HuH-7.5 (cell line): ENCODE measurements at regions not wholly inside any gene's neighbourhood (a gene's known extent, or its start where the extent isn't known, plus 50 kb on each side); places are given as distances from the start of the nearest gene placed in this dataset.

Experiments used
- DNase-seq: peaks from one replicate; pipeline ENCODE4 v3.0.0; 2011; ENCODE audit warnings: low spot score

DNA sequence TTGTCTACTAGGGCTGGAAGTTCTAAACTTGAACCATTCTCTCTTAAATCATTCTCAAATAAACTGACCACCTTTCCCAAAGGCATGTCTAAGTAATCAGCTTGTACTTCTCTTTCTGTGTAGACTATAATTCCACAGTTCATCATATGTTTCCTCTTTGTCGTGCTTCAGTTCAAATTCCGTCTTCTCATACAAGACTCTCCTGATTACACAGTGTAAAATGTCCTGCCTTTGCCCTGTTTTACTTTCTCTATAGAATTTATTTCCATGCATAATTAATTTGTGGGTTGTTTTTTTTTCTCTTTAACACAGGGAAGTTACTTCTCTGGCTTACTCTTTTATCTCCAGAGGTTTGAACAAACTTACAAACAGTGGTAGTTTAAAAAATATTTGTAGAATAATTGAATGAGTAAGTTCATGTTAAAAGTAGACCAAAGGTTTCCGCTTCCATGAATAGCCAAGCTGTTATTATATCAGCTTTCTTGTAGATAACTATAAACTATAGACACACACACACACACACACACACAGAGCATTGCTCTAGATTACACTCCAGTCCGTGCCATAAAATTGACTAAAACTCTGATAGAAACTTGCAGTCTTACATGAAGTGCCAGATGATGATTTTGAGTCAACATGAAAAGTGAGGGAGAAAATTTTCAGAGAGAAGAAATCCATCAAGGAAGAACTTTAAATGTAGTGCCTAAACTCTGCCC, 119.0 kb downstream of the SUCNR1 start:
- no peak for DNase-seq

DNA sequence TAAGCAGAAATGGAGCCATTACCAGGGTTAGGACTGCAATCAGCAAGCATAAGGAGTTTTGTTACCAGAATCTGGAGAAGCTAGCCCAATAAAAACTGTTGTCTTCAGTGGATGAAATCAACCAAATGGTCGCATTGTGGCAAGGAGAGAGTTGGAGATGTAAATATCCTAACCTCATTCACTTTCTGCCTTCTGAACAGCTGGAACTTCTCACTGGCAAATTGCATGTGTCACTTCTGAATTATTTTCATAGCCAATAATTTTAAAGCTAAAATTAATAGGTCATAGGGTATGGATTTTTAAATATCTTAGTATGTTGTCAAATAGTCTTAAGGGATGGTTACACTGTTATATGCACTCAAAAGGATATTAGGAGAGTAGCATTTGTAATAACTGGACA, 121.6 kb downstream of the SUCNR1 start:
- DNase-seq, result no peak

DNA sequence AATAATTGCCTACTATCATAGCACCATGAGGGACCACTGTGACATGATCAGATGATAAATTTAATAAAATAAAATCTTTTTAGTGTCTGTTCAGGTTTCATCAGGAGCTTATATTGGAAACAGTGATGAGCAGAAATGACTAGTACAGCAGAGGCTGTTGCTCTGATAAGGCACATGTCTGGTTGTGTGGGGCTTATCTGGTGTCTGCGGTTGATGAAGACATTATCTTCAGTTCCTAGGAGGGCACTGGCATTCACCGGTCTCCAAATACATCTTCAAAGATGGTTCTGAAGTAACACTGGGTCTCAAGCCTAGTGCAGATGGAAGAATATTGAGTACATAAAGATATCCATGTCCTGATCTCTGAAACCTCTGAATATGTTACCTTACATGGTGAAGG, 125.3 kb downstream of the SUCNR1 start:
- no peak for DNase-seq

DNA sequence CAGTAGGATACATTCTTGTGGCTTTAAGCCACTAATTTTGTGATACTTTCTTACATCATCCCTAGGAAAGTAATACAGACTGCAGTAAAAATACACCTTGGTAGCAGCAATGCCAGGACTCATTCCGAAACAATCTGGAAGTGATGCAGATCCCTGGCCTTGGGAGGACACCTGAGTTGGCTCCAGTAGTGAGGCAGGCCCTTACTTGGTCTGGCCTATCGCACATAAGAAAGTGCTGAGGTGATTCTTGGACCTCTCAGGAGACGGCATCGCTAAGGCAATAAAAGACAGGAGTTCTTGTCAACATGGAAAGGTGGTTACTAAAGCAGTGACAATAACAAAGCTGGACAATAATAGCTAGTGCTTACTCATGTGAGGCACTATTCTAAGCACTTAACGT, 126.5 kb downstream of the SUCNR1 start:
- no peak for DNase-seq

DNA sequence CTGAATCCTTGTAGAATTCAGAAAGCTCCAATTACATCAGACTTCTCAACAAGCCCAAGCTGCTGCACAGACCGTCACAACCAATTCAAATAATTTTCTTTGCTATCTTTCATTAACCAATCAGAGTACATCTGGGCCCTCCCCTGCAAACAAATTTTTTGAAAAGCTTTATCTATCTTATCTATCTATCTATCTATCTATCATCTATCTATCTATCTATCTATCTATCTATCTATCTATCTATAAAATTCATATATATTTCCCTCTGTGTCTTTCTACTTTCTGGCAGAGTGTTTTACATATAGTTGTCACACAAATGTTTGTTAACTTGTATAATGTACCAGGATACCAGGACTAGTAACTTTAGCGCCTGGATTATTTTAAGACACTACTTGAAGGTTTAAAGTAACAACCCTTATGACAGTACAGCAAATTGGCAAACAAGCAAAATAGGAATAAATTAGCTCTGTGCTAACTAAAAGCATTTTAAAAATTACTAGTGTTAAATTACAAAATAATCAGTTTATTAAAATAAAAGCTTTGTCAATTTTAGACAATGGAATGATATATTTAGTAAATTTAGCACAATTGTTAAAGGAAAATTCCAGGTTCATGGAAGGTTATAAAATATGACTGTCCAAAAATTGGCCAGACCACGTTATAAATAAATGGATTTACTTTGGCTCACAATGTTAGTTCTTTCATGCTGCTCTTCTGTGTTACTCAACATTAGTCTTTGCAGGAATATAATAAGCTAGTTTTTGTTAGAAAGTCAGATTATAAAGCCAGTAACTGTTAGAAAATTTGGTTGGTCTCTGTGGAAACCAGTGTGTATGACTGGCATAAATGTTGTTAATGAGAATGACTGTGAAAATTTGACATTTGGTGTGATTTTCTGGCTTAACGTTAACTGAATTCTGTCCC, 138.6 kb downstream of the SUCNR1 start:
- no peak for DNase-seq

DNA sequence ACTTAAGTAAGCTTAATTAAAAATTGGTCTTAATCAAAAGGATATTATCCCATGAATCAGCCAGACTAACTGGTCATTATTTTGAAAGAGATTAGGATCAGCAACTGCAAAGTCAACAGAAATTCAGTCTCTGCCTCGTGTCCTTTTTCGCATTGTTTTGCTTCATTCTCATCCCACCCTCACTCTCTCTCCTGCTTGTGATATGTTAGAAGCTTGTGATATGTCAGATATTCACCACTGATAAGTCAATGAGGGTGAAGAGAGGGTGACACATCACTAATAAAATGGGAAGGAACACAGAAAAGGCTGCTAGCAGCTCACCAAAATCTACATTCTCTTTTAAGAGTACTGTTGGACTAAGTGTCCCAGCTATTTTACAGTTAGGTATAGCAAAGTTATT, 146.1 kb downstream of the SUCNR1 start:
- DNase-seq, result no peak

DNA sequence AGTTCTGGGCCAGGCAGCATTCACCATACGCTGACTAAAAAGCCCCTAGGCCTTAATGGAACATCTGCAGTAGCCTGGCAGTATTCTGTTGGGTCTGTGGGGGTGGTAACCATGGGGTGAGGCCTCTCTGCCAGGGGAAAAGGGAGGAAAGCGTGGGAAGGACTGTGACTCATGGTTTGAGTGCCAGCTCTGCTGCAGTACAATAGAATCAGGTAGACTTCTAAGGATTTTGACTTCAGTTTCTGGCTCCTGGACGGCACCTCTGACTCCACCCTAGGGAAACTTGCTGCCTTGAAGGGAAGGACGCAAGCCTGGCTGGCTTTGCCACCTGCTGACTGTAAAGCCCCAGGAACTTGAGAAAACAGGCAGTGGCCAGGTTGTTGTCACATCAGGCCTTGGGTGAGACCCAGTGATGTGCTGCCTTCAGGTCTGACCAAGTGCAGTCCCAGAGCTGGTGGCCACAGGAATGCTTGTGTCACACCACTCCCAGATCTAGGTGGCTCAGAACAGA, 148.6 kb downstream of the SUCNR1 start:
- no peak for DNase-seq

DNA sequence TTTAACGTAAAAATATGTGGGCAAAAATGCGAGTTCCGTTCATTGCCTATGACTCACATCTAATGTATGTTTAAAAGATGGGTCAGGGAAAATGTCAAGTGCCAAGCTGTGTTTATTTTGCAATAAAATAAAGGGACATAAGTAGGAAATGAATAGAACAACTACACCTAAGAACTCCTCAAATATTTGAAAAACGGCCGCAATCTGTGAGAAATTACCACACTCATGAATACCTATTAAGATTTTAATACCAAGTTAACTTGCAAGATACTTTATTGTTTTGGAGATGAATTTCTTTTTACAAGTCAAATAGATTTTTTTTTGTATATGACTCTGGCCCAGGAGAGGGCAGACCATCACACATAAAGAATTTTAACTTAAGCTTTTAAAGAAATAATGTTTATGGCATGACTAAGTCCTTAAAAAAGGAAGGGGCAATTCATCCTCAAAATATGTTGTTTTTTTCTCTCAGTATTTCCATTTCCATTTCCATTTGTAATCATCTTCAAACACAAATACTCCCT, 152.7 kb downstream of the SUCNR1 start:
- DNase-seq, result no peak

DNA sequence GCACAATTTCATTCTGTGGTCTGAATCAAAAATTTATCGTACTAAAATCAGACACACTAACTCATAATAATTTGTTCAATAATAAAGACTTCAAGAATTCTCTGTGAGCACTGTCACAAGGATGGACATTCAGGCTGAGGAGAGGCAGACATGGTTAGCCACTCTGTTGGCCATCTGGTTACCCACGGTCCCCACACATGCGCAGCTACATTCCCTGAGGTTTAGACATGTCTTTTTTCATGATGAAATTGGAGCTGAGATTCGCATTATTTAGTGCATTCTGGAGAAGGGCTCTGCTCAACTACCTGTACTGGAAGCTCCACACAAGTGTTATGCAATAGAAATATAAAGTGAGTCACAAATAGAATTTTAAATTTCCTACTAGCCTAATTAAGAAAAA, 156.9 kb downstream of the SUCNR1 start:
- DNase-seq, result no peak

DNA sequence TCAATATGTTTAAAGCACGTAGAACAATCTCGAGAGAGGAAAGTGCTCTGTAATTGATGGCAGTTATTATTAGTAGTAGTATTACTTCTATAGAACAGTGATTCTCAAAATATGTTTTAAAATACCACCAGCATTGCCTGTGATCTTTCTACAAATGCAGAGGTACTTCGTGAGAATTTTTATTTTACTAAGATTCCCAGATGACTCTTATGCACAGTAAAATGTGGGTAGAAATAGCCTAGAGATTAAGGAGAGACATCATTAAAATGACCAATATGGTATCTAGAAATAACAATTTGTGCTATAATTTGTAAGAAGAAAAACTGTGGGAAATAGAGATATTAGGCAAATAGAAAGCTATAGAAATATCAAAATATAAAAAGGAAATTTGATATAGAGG, 157.9 kb downstream of the SUCNR1 start:
- DNase-seq, result no peak

DNA sequence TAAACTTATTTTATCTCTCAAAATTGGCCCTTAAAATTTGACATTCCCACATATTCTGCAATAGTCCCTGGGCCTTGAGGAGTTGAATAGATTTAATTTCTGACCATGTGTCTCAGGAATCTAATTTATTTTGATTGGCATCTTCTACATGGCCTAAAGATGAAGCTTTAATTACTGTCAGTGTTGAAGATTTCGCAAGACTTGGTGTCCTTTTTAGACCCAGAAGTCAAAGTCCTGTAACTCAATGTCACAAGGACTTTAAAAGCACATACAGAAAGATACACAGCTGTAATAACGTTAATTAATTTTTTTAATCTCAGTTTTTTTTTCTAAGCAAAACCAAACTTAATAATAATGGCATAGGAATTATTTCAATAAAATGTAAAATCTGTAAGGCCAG, 163.9 kb downstream of the SUCNR1 start:
- DNase-seq, result no peak

DNA sequence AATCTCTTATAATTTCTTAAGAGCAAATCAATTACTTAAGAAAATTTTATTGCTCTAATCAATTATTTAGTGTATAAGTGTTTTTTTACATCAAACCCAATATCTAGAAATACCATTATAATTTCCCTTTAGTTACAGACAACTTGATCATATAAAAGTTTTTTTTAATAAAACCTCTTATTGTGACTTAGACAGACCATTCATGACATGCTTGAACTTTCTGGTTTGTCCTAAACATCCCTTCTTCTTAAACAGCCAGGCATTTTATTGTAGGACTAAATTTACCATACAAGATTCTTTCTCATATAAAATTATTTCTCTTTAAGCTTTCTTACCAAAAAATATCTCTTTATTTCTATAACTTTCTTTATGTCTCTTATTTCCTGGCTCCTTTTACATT, 164.5 kb downstream of the SUCNR1 start:
- DNase-seq, result no peak

DNA sequence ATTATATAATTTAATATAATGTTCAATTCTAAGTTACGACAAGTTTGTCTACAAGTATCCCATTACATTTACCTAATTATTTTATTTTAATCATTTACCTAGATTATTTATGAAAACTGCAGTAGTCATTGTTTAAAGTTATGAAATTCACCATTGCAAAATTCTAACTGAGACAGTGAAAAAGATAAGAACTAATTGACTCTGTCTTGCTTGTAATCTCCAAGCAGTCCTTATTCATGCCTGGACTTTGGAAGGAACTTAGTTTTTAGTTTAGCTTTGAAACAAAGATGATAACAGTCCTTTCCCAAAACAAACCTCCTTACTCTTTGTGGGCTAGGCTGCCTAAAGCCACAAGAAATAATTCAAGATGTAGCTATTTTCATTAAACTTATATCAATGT, 165.0 kb downstream of the SUCNR1 start:
- DNase-seq, result no peak

DNA sequence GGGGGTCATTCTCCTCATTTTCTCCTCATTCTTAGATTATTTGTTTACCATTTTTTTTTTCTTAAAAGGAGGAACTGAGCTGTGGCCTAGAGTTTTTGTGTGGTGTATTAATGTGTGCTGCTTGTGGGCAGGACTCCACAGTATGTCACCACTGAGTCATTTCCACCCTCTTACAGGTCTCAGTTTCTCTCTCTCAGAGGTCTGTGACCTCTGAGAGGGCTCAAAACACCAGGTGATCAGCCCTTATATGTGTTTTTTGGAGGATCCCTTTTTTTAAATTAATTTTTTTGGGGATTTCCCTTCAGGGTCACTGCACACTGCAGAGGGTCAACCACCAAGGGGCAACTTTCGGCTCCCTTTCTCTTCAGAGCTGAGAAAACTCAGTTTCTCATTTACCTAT, 166.4 kb downstream of the SUCNR1 start:
- DNase-seq, result no peak

DNA sequence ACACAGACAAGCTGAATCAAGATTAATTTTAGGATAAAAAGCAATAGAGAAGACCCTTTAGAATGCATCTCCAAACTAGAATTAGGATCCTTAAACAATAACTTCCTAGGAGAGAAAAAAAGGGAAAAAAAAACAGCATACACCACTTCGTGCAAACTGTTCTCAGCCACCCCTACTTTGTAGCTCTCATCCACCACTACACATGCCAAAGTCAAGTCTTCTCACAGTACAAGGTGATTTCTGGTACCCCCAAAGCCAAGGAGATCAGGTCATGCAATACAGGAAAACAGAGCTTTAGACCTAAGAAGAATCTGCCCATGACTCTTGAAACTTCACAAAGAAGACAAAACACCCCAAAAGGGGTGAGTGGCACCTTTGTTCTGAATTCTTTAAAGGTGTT, 166.9 kb downstream of the SUCNR1 start:
- DNase-seq, result no peak

DNA sequence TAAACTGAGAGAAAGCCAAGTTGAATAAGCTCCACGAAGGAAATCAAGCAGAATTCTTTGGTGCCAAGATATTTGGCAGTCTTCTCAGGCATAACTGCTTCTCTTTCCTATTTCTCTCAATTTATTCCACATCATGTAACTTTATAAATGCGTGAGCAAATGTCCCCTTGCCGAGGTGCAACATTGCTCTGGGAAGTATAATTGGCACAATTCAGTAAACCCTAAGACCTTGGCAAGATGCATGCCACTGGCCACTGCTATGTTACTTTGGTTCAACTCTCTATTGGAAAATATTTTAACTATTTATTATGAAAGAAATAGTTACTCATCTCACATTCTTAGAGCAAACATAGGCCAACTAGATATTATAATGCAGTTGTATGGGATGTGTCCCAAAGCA, 170.2 kb downstream of the SUCNR1 start:
- no peak for DNase-seq

DNA sequence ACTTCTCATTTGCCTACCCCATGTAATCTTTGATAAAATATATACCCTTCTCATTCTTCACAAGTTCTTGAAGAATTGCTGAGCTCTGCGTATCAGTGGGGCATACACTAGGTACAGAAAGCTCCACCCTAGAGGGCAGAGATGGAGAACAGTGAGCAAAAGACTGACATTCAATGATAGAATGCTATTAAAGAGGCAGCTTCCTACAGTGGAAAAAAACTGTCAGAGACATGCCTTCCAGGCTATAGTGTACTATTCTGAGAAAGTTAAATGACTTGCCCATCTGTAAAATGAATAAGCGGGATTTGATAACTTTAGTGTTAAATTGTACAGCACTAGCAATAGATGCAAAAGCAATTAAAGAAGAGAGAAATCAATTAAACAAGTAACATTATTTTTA, 172.8 kb downstream of the SUCNR1 start:
- DNase-seq, result no peak

DNA sequence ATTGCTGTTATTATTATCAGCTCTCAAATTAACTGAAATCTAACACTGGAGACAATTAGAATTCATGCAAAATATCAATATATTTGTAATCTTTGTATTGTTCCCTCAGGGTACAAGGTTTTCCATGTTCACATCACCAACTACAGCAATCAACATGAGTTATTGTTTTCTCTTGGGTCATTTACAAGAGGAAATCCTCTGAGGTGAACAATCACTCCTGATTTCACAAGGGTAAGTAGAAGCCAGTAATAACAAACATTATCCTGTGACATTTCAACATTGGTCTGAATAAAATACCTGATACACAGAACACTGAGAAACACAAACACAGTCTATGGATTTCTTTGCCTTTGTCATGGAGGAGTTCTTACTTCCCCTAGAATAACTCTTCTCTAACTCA, 174.0 kb downstream of the SUCNR1 start:
- DNase-seq, result no peak

DNA sequence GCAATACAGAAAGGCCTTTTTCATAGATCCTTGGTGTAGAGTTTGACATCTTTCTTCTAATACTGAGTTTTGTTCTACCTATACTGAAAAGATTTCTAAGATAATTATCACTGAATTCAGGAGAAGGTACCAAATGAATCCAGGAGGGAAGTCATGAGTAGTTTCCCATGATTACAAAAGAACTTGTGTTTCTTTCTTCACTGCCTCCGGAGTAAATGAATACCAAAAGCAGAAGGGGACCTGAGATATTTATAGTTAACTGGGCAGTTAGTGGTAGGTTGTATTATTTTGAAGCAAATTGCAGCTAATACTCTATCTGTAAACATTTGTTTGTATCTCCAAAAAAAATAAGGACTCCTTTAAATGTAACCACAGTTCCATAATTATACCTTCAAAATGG, 175.4 kb downstream of the SUCNR1 start:
- DNase-seq, result no peak

DNA sequence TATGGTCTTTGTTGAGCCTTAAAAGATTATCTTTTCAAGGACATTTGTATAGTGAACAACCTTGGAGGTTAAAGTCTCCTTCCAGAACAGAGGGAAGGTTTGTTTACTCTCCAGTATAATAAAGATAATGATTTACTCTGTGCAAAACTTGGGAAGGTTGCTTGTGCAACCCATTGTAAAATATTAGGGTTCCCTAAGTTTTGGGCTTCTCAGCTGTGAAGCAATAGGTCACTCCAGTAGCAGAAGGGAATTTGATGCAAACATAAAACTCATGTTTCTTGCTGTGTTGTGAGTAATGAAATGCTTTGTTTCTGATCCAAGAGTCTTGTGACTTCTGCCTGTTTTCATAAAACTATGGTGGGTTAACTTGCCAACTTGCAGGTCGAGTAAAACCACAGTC, 177.5 kb downstream of the SUCNR1 start:
- no peak for DNase-seq

DNA sequence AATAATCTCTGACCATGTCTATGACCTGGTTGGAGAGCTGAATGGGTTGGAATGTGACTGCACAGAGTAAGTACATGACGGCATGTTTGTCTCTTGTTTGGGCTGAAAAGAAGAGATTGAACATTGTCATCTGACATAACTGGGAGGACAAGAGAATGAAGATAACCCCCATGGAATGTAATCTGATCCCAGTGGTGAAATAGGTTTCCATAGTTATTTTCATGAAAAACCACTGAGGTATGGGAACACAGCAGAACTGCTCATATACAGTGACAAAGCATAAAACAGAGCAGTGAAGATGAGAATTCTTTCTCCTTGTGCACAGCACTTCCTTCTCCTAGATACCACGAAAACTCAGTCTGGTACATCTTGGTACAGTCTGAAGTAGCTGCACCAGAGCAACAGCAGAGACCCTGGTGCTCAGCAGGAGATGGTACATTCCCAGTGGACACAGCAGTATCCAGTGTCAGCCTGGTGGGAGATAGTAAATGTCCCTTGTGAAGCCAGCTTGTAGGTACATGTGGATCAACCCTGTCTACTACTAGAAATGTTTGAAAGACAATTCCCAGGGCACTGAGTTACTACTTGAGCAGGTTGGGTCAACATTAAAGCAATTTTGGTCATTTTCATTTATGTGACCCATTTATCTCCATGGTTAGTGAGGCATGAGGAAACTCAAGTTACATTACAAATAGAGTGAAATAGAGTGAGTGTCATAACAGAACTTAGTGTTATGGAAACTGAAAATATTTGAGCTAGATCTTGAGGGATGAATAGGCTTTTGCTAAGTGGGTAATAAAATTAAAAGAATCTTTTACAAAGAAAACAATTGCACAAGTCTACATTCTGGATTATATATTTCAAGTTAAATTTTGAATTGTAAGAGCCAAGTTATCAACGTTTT, 178.3 kb downstream of the SUCNR1 start:
- no peak for DNase-seq

DNA sequence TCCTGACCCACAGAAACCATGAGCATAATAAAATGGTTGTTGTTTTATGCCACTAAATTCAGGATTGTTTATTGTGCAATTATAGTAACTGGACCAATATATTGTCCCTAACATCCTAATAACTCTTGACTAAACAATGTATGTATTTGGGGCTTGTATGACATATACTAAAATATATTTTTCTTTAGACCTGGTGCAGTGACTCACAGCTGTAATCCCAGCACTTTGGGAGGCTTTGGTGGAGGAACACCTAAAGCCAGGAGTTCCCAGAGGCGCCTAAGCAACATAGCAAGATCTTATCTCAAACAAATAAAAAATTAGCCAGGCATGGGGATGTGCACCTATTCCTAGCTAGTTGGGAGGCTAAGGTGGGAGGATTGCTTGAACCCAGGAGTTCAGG, 180.4 kb downstream of the SUCNR1 start:
- DNase-seq, result no peak
